ENCODE measurements at regions not wholly inside any gene's neighbourhood (a gene's known extent, or its start where the extent isn't known, plus 50 kb on each side); places are given as distances from the start of the nearest gene placed in this dataset.

DNA sequence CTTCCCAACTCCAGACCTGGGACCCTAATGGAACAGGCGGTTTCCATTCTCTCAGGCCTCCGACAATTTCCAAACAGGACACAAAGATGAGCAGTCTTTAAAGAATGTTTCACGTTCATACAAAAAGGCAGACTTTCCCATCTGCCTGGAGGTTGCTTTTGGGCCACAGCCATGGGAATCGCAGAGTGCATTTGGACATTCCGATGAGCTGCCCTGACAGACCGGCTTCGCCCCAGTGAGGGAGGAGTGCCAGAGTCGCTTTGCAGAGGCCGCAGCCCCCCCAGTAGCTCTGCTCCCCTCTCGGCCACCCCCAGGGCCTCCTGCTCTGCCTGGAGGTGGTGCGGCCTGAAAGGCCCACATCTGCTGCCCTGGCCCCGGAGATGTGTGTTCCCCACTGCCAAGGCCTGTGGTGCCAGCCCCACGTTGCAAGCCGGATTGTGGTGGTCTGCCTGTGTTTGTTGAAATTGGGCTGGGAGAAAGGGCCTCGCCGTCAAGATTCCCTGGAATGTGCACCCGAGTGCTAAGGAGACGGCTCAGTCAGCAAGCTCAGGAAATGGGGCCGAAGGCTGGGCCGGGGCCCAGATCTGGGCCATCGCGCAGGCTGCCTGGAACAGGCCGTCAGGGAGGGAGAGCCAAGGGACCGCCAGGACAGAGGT lies 89.8 kb downstream of the C16orf95 start:
- TF ChIP-seq, protein P1, sequence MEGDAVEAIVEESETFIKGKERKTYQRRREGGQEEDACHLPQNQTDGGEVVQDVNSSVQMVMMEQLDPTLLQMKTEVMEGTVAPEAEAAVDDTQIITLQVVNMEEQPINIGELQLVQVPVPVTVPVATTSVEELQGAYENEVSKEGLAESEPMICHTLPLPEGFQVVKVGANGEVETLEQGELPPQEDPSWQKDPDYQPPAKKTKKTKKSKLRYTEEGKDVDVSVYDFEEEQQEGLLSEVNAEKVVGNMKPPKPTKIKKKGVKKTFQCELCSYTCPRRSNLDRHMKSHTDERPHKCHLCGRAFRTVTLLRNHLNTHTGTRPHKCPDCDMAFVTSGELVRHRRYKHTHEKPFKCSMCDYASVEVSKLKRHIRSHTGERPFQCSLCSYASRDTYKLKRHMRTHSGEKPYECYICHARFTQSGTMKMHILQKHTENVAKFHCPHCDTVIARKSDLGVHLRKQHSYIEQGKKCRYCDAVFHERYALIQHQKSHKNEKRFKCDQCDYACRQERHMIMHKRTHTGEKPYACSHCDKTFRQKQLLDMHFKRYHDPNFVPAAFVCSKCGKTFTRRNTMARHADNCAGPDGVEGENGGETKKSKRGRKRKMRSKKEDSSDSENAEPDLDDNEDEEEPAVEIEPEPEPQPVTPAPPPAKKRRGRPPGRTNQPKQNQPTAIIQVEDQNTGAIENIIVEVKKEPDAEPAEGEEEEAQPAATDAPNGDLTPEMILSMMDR (IDR thresholded peaks at IDR 0.05), result no peak
- no peak for TF ChIP-seq POLR2A (IDR thresholded peaks at IDR 0.05)

All from ovary (tissue), 3 donors.